Breast epithelium (tissue), 4 donors: ENCODE measurements at regions not wholly inside any gene's neighbourhood (a gene's known extent, or its start where the extent isn't known, plus 50 kb on each side); places are given as distances from the start of the nearest gene placed in this dataset.

Experiments used
- DNase-seq, 2 donors: peaks; one replicate each; pipeline ENCODE4 v3.0.0-alpha.2; 2019; ENCODE audit warnings: low spot score in 2 of 2
- H3K27ac ChIP-seq, 2 donors: fragments of 200-600 bp; sonication (generic) in 1 of 2; one replicate each; pipeline ENCODE4 v1.5.1; 2016 to 2019; ENCODE audit warnings: mild to moderate bottlenecking in 1 of 2
- H3K27me3 ChIP-seq, 2 donors: fragments of 200-600 bp; sonication (generic) in 1 of 2; one replicate each; pipeline versions ENCODE4 v1.5.1 to v1.6.0; 2017 to 2019; ENCODE audit warnings: control low read depth in 1 of 2, mild to moderate bottlenecking in 1 of 2
- H3K36me3 ChIP-seq: fragments of 200-600 bp; one replicate; pipeline ENCODE4 v1.5.1; 2019
- H3K4me1 ChIP-seq, 2 donors: fragments of 200-600 bp; sonication (generic); one replicate each; pipeline ENCODE4 v1.5.1; 2016 to 2019; ENCODE audit warnings: control low read depth in 1 of 2
- H3K4me3 ChIP-seq, 3 donors: fragments of 200-600 bp; sonication (generic); 1 replicate in 2 of 3; 2 replicates in 1 of 3; pipeline ENCODE4 v1.5.1; 2016 to 2019; ENCODE audit warnings: mild to moderate bottlenecking in 3 of 3, moderate library complexity in 2 of 3
- H3K9me3 ChIP-seq, 2 donors: fragments of 200-600 bp; sonication (generic) in 1 of 2; one replicate each; pipeline ENCODE4 v1.5.1; 2016 to 2019; ENCODE audit warnings: control low read depth in 1 of 2
- CTCF ChIP-seq, 3 donors: fragments of 450-650 bp; IDR thresholded peaks; one replicate each; pipeline ENCODE4 v1.5.1; 2016 to 2017; ENCODE audit warnings: antibody characterized with exemption in 3 of 3, mild to moderate bottlenecking in 3 of 3, moderate library complexity in 3 of 3
- POLR2A ChIP-seq: fragments of 450-650 bp; IDR thresholded peaks from one replicate; pipeline ENCODE4 v1.6.1; 2016; ENCODE audit warnings: antibody characterized with exemption, mild to moderate bottlenecking, moderate library complexity
- POLR2AphosphoS5 ChIP-seq, 3 donors: sonication (generic); formaldehyde crosslinking; IDR thresholded peaks; one replicate each; pipeline ENCODE4 v1.6.1; 2017; ENCODE audit warnings: antibody characterized with exemption in 3 of 3
- intact Hi-C: fragments of 100-400 bp; cut with DNase I; formaldehyde crosslinking; loops from one replicate; pipeline ENCODE4 v1.15.1; 2023; ENCODE audit warnings: low total_unique reads

GRCh38 chr19:32166238-32166637, 179.2 kb upstream of the ZNF507 start:
- intact Hi-C loops = no loop called here
- Histone ChIP-seq H3K27me3 (peaks cover 0 to 20% of the 10 kb centered on the region in 2 donors), H3K36me3 (no peaks in the 10 kb centered on the region), H3K4me3 (no peak overlapping the region), H3K4me1 (no peaks in the 10 kb centered on the region), H3K9me3 (no peaks in the 10 kb centered on the region), H3K27ac (no peak overlapping the region)
- DNase-seq = no peak
- TF ChIP-seq POLR2A = no peak
- no peak for TF ChIP-seq POLR2AphosphoS5 (IDR thresholded peaks at IDR 0.05)
- TF ChIP-seq CTCF (IDR thresholded peaks at IDR 0.05) = no peak

- Histone ChIP-seq H3K4me1 (no peaks in the 10 kb centered on the region), H3K27ac (no peak overlapping the region), H3K9me3 (no peaks in the 10 kb centered on the region), H3K4me3 (no peak overlapping the region), H3K27me3 (peaks cover 0 to 20% of the 10 kb centered on the region in 2 donors), H3K36me3 (no peaks in the 10 kb centered on the region)
- intact Hi-C loops = no loop called here
- no peak for DNase-seq
- TF ChIP-seq CTCF (IDR thresholded peaks at IDR 0.05) (no peak), POLR2A (no peak), POLR2AphosphoS5 (IDR thresholded peaks at IDR 0.05) (no peak)
Observed at GRCh38 chr19:32168111-32168510, 177.3 kb upstream of the ZNF507 start.

GRCh38 chr19:32168606-32169005, 176.8 kb upstream of the ZNF507 start:
- Histone ChIP-seq H3K9me3 (no peaks in the 10 kb centered on the region), H3K36me3 (no peaks in the 10 kb centered on the region), H3K4me3 (no peak overlapping the region), H3K27me3 (peaks cover 0 to 20% of the 10 kb centered on the region in 2 donors), H3K27ac (no peak overlapping the region), H3K4me1 (no peaks in the 10 kb centered on the region)
- intact Hi-C loops = no loop called here
- DNase-seq = no peak
- TF ChIP-seq POLR2A (no peak), CTCF (IDR thresholded peaks at IDR 0.05) (no peak), POLR2AphosphoS5 (IDR thresholded peaks at IDR 0.05) (no peak)

- TF ChIP-seq POLR2A (no peak), CTCF (IDR thresholded peaks at IDR 0.05) (no peak), POLR2AphosphoS5 (IDR thresholded peaks at IDR 0.05) (no peak)
Observed at GRCh38 chr19:32171719-32172151, 173.7 kb upstream of the ZNF507 start.

GRCh38 chr19:32172566-32173160, 172.7 kb upstream of the ZNF507 start:
- Histone ChIP-seq H3K27me3 (peaks cover 0 to 4% of the 10 kb centered on the region in 2 donors), H3K27ac (no peak overlapping the region), H3K4me1 (no peaks in the 10 kb centered on the region), H3K4me3 (no peak overlapping the region), H3K36me3 (no peaks in the 10 kb centered on the region), H3K9me3 (no peaks in the 10 kb centered on the region)
- DNase-seq = no peak
- TF ChIP-seq POLR2A (no peak), CTCF (IDR thresholded peaks at IDR 0.05) (no peak), POLR2AphosphoS5 (IDR thresholded peaks at IDR 0.05) (no peak)
- intact Hi-C loops = no loop called here

More at GRCh38 chr19:32171719-32172151, 173.7 kb upstream of the ZNF507 start:
- intact Hi-C loops = no loop called here
- no peaks in the 10 kb centered on the region for H3K36me3 ChIP-seq
- H3K4me3 ChIP-seq = no peak overlapping the region
- H3K27ac ChIP-seq = no peak overlapping the region
- peaks cover 0 to 9% of the 10 kb centered on the region in 2 donors for H3K27me3 ChIP-seq
- no peak for DNase-seq
- no peaks in the 10 kb centered on the region for H3K9me3 ChIP-seq
- H3K4me1 ChIP-seq = no peaks in the 10 kb centered on the region
